ENCODE measurements at regions not wholly inside any gene's neighbourhood (a gene's known extent, or its start where the extent isn't known, plus 50 kb on each side); places are given as distances from the start of the nearest gene placed in this dataset.

DNA sequence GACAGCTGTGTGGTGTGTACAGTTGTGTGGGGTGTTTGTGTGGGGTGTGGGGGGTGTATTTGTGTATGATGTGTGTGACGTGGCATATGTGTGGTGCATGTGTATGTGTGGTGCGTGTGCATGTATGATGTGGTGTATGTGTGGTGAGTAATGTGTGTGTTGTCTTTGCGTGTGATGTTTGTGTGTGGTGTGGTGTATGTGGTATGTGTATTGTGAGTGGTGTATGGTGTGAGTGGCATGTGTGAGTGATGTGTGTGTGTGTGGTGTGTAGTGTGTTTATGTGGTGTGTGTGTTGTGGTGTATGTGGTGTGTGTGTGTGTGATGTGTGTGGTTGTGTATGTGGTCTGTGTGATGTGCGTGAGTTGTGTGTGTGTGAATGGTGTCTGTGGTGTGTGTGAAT is 191.1 kb downstream of the MELK start:
- DNase-seq (ENCODE audit: low read depth in 2 of 2, low spot score in 1 of 2) = no peak

DNA sequence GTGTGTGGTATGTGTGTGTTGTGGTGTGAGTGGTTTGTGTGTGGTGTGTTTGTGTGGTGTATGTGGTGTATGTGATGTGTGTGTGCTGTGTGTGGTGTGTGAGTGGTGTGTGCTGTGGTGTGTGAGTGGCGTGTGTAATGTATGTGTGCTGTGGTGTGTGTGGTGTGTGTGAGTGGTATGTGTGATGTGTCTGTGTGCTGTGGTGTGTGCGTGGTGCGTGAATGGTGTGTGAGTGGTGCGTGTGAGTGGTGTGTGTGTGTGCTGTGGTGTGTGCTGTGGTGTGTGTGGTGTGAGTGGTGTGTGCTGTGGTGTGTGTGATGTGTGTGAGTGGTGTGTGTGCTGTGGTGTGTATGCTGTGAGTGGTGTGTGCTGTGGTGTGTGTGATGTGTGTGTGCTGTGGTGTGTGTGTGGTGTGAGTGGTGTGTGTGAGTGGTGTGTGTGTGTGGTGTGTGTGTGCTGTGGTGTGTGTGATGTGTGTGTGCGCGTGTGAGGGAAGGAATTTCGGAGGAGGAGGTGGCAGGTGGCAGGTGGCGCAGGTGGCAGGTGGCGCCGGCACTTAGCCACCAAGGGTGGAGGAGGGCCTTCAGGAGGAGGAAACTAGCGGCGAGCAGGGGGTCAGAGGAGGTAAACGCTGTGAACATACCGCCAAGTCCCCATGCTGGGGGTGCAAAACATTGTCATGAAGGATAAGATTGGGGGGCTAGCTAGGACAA is 191.8 kb downstream of the MELK start:
- DNase-seq (ENCODE audit: low read depth in 2 of 2, low spot score in 1 of 2) = no peak

DNA sequence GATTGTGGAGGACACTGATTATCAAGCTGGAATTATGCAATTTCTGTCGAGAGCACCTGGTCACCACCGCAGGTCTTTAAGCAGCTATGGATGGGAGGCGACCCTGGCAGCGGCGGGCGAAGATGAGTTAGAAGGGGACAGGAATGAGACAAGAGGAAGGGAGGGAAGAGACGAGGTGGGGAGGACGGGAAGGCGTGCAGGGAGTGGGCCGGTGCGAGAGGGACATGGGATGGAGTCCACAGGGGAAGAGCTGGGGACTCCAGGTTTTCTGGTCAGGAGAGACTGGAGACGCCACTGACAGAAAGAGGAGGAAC is 192.3 kb downstream of the MELK start:
- DNase-seq (ENCODE audit: low read depth in 2 of 2, low spot score in 1 of 2) = no peak

DNA sequence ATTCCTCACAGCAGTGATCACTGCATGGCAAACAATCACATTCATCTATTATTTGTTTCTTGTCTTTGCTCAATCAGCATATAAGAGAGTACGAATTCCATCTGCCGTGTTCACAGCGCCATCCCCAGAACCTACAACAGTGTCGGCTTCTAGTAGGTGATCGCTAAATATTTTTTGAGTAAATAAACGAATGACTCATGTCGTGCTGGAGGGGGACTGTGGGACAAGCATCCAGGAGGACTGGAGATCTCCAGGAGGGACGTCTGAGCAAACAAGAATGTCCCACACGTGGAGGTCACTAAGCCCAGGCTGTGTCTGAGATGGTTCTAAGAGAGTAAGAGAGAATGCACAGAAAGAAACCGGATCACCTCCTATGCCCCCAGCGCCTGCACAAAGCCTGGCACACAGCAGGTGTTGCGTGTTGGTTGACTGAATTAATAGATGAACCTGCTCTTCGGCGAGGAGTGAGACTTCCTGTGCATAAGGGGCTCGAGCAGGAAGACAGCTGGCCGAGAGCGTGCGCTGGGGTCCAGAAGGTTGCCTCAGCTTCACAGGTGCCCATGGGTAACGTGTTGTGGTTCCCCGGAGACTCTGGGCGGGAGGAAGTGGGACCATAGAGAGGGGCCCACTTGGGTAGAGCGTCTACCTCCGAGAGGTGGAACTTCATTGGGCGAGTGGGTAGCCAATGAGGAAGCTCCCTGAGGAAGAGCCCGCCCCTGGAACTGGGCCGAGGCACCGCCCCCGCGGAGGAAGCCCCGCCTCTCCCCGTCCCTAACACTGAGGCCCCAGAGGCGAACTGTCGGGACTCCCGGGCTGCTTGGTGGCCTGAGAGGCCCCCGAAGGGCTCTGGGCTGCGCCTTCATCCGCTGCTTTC is 193.0 kb downstream of the MELK start:
- DNase-seq (ENCODE audit: low read depth in 2 of 2, low spot score in 1 of 2) = peak; percentile 66 to 71

DNA sequence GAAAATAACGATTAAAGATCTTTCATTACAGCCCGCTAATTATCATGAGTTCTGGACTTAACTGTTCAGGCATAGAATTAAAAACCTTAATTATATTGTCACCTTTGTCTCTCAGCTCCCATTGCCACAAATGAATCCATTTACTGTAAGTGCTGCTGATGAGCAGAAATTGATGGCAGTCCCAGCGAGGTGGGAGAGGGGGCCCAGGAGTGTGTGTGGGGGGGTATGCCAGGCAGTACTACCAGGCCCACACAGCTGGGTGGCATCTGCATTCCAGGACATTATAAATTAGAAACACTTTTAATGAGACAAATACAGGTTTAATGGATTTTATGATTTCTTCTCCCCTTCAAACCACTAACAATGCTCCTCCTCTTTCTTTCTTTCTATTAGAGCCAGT is 196.0 kb downstream of the MELK start:
- no peak for DNase-seq (ENCODE audit: low read depth in 2 of 2, low spot score in 1 of 2)

DNA sequence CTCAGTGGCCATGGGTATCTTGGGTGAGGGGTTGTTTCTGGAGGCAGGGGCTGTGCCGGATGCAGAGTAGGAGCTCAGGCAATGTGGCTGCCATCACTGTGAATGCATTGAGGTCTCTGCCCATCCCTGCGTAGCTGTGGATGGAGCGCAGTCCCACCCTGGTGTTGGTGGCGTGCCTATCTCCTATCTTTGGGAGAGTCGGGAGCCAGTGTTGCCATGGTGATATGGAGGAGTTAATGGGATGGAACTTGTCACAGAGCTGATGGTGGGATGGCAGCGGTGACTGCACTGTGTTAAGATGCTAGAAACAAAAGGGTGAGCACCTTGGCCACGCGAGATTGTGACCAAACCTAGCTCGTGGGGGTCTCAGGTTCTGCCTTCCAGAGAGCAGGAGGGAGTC is 197.3 kb downstream of the MELK start:
- no peak for DNase-seq (ENCODE audit: low read depth in 2 of 2, low spot score in 1 of 2)

DNA sequence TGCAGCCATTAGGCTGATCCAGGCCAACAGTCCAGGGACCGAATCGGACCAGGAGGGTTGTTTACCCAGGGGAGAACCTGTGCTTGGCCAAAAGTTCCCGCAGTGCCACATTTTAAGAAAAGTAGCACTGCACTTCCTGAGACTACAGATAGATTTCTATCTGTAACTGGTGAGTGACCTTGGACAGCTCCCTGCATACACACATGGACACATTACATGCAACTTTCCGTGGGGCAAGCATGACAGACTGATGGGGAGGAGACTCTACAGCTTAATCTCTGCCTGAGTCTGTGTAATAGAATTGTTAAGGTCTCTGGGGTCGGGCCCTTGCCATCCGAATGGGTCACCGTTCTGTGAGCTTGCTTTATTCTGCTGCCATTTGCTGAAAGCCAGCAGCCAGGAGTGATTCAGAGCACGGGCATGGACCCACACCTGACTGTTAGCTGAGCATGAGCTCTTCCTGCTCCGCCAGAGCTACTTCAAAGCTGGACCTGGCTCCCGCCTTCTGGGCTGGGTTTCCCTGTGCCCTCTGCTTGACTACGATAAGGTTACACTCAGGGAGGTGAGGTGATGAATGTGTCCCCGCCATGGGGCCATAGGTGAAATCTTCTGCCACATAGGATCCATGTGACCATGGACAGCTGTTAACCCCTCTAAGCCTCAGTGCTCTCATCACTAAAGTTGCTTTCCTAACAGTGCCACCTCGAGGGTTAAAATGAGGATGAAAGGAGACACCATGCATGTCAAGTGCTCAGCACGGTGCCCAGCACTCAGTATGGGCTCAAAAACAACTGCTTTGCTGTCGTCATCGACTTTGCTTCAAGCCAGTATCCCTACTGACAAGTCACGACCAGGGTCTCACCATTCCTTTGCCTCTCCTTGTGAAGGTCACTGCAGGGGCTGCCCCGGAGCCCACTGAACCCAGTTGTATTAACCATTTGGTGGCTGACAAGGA is 200.0 kb downstream of the MELK start:
- no peak for DNase-seq (ENCODE audit: low read depth in 2 of 2, low spot score in 1 of 2)

DNA sequence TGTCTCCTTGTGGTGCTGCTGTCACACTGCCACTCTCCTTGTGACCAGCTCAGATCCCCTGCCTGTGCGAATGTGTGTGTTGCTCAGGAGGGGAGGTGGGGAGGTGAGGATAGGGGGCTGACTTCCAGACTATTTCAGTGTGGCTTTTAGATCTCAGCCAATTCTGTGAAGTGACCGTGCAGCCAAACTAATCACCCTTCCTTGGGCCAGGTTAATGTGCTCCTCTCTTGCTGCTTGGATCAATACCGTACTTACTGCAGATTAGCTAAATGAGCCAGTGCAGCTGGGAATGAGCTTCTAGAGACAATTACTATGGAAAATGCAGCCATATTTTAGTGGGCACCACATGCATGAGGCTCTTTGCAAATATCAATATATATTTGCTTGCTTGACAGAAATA is 206.0 kb downstream of the MELK start:
- no peak for DNase-seq (ENCODE audit: low read depth in 2 of 2, low spot score in 1 of 2)

DNA sequence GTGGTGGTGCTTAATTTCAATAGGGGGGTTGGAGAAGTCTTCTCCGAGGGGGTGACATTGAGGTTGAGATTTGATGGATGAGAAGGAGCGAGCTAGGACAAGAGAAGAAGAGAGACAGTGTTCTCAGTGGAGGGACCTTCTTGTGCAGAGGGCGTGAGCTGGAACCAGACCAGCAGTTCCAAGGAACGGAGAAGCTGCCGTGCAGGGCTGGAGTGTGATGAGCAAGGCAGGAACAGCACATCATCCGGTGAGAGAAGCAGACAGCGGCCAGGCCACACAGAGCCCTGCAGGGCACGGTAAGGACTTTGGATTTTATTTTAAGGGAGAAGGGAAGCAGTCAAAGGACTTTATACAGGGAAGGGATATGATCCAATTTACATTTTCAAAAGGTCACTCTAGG is 206.9 kb downstream of the MELK start:
- DNase-seq (ENCODE audit: low read depth in 2 of 2, low spot score in 1 of 2) = no peak

DNA sequence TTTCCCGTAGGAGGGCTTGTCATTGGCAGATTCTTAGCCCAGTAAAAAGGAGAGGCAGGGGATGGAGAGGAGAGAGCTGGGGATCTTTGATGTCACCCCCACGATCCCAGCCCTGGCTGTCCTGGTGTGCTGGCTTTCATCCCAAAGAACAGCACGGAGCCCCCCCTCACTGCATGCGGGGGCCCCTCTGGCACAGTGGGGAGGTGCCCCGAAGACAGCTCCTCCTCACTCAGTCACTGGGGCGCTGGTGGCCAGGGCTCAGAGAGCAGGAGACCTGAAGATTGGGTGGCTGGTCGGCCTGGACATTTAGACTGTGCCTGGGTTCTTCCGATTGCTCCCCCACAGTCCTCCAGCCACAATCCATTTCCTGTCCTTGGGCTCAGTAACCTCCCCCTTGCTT is 207.5 kb downstream of the MELK start:
- no peak for DNase-seq (ENCODE audit: low read depth in 2 of 2, low spot score in 1 of 2)

DNA sequence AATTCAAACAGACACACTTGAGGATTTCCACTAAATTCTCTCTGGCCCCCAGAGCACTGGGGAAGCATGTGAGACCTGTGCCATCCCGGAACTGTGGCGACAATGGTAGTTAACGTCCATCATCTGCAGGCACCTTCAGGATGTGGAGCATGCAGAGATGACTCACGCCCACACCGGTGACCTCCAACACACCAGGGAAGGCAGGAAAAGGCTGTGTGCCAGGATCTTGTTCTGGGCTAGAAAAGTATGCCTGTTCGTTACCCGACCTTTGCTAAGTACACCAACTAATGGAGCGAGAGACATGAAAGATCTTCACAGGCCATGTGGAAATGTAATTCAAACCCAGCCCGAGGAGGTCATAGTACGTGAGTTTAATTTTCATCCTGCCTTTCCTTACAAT is 208.8 kb downstream of the MELK start:
- no peak for DNase-seq (ENCODE audit: low read depth in 2 of 2, low spot score in 1 of 2)

All from stimulated activated CD8-positive, alpha-beta memory T cell treated with anti-CD3 and anti-CD28 coated beads, Interleukin-4, amount 100 ng/mL, for 1 hour (primary cell).